HEK293 (cell line): ENCODE measurements at regions not wholly inside any gene's neighbourhood (a gene's known extent, or its start where the extent isn't known, plus 50 kb on each side); places are given as distances from the start of the nearest gene placed in this dataset.

Experiments used
- HOXA7 ChIP-seq: sonication (generic); formaldehyde crosslinking; IDR thresholded peaks from 2 replicates; pipeline ENCODE4 v1.8.1; 2022; ENCODE audit warnings: missing genetic modification reagents, borderline replicate concordance
- KLF10 ChIP-seq: fragments of 450-650 bp; IDR thresholded peaks from 2 replicates; pipeline ENCODE4 v1.5.1; 2018; ENCODE audit warnings: missing biosample characterization, mild to moderate bottlenecking, missing genetic modification characterization
- KLF16 ChIP-seq: fragments of 450-650 bp; formaldehyde crosslinking; IDR thresholded peaks from 2 replicates; pipeline ENCODE4 v1.5.1; 2017; ENCODE audit warnings: missing biosample characterization, missing genetic modification characterization
- TCF7L2 ChIP-seq: IDR thresholded peaks from 2 replicates; pipeline ENCODE4 v1.6.1; 2011; ENCODE audit warnings: low read depth, mild to moderate bottlenecking, inconsistent platforms, low read length, moderate library complexity, borderline replicate concordance
- YY1 ChIP-seq: fragments of 450-650 bp; formaldehyde crosslinking; IDR thresholded peaks from 2 replicates; pipeline ENCODE4 v1.5.1; 2018; ENCODE audit warnings: missing biosample characterization, missing genetic modification characterization
- ZFHX2 ChIP-seq: fragments of 450-650 bp; formaldehyde crosslinking; conservative IDR thresholded peaks from 2 replicates; pipeline ENCODE4 v1.5.1; 2016; ENCODE audit warnings: missing biosample characterization, missing genetic modification characterization
- ZNF16 ChIP-seq: fragments of 450-650 bp; formaldehyde crosslinking; IDR thresholded peaks from 2 replicates; pipeline ENCODE4 v1.5.1; 2016; ENCODE audit warnings: low read depth, missing biosample characterization, missing genetic modification characterization
- ZNF184 ChIP-seq: fragments of 450-650 bp; IDR thresholded peaks from 2 replicates; pipeline ENCODE4 v1.5.1; 2018; ENCODE audit warnings: missing biosample characterization, mild to moderate bottlenecking, missing genetic modification characterization
- ZNF350 ChIP-seq: fragments of 450-650 bp; formaldehyde crosslinking; IDR thresholded peaks from 2 replicates; pipeline ENCODE4 v1.5.0; 2017; ENCODE audit warnings: missing biosample characterization, mild to moderate bottlenecking, missing genetic modification characterization
- TF ChIP-seq, protein P1 (sequence below): fragments of 450-650 bp; IDR thresholded peaks from 2 replicates; pipeline ENCODE4 v1.5.1; 2018; ENCODE audit warnings: missing biosample characterization, mild to moderate bottlenecking, missing genetic modification characterization
- TF ChIP-seq, protein P2 (sequence below): fragments of 450-650 bp; formaldehyde crosslinking; IDR thresholded peaks from 2 replicates; pipeline ENCODE4 v1.5.1; 2016; ENCODE audit warnings: missing biosample characterization, missing genetic modification characterization
- TF ChIP-seq, protein P3 (sequence below): fragments of 450-650 bp; formaldehyde crosslinking; IDR thresholded peaks from 2 replicates; pipeline ENCODE4 v1.5.1; 2016; ENCODE audit warnings: missing biosample characterization, missing genetic modification characterization
- TF ChIP-seq, protein P4 (sequence below): fragments of 450-650 bp; formaldehyde crosslinking; IDR thresholded peaks from 2 replicates; pipeline ENCODE4 v1.5.1; 2017; ENCODE audit warnings: missing biosample characterization, missing genetic modification characterization
- TF ChIP-seq, protein P5 (sequence below): fragments of 450-650 bp; formaldehyde crosslinking; IDR thresholded peaks from 2 replicates; pipeline ENCODE4 v1.5.1; 2016; ENCODE audit warnings: missing biosample characterization, missing genetic modification characterization

DNA sequence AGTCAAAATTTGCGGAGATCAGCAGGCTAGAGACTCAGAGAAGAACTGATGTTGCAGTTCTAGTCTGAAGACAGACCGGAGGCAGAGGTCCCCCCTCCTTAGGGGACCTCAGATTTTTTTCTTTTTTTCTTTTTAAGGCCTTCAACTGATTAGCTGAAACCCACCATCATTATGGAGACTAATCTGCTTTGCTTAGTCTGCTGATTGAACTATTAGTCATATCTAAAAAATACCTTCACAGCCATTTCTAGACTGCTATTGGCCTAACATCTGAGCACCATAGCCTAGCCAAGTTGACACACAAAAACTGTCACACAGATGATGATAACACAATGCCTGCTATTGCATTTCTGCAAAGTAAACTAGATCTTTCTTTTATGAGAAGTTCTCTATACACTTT is 141.1 kb upstream of the TNFAIP3 start:
- TF ChIP-seq ZNF350 (tag by site-specific recombination) (no peak), ZNF16 (no peak), KLF16 (tag by site-specific recombination) (no peak), TCF7L2 (no peak), YY1 (no peak), ZFHX2 (tag by site-specific recombination) (no peak), ZNF184 (tag by site-specific recombination) (no peak), HOXA7 (CRISPR knock-in tag) (no peak), KLF10 (no peak)
- TF ChIP-seq, protein P1, sequence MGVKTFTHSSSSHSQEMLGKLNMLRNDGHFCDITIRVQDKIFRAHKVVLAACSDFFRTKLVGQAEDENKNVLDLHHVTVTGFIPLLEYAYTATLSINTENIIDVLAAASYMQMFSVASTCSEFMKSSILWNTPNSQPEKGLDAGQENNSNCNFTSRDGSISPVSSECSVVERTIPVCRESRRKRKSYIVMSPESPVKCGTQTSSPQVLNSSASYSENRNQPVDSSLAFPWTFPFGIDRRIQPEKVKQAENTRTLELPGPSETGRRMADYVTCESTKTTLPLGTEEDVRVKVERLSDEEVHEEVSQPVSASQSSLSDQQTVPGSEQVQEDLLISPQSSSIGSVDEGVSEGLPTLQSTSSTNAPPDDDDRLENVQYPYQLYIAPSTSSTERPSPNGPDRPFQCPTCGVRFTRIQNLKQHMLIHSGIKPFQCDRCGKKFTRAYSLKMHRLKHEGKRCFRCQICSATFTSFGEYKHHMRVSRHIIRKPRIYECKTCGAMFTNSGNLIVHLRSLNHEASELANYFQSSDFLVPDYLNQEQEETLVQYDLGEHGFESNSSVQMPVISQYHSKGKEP (tag by site-specific recombination): no peak
- TF ChIP-seq, protein P2, sequence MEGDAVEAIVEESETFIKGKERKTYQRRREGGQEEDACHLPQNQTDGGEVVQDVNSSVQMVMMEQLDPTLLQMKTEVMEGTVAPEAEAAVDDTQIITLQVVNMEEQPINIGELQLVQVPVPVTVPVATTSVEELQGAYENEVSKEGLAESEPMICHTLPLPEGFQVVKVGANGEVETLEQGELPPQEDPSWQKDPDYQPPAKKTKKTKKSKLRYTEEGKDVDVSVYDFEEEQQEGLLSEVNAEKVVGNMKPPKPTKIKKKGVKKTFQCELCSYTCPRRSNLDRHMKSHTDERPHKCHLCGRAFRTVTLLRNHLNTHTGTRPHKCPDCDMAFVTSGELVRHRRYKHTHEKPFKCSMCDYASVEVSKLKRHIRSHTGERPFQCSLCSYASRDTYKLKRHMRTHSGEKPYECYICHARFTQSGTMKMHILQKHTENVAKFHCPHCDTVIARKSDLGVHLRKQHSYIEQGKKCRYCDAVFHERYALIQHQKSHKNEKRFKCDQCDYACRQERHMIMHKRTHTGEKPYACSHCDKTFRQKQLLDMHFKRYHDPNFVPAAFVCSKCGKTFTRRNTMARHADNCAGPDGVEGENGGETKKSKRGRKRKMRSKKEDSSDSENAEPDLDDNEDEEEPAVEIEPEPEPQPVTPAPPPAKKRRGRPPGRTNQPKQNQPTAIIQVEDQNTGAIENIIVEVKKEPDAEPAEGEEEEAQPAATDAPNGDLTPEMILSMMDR: no peak
- TF ChIP-seq, protein P3, sequence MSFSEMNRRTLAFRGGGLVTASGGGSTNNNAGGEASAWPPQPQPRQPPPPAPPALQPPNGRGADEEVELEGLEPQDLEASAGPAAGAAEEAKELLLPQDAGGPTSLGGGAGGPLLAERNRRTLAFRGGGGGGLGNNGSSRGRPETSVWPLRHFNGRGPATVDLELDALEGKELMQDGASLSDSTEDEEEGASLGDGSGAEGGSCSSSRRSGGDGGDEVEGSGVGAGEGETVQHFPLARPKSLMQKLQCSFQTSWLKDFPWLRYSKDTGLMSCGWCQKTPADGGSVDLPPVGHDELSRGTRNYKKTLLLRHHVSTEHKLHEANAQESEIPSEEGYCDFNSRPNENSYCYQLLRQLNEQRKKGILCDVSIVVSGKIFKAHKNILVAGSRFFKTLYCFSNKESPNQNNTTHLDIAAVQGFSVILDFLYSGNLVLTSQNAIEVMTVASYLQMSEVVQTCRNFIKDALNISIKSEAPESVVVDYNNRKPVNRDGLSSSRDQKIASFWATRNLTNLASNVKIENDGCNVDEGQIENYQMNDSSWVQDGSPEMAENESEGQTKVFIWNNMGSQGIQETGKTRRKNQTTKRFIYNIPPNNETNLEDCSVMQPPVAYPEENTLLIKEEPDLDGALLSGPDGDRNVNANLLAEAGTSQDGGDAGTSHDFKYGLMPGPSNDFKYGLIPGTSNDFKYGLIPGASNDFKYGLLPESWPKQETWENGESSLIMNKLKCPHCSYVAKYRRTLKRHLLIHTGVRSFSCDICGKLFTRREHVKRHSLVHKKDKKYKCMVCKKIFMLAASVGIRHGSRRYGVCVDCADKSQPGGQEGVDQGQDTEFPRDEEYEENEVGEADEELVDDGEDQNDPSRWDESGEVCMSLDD: no peak
- TF ChIP-seq, protein P4, sequence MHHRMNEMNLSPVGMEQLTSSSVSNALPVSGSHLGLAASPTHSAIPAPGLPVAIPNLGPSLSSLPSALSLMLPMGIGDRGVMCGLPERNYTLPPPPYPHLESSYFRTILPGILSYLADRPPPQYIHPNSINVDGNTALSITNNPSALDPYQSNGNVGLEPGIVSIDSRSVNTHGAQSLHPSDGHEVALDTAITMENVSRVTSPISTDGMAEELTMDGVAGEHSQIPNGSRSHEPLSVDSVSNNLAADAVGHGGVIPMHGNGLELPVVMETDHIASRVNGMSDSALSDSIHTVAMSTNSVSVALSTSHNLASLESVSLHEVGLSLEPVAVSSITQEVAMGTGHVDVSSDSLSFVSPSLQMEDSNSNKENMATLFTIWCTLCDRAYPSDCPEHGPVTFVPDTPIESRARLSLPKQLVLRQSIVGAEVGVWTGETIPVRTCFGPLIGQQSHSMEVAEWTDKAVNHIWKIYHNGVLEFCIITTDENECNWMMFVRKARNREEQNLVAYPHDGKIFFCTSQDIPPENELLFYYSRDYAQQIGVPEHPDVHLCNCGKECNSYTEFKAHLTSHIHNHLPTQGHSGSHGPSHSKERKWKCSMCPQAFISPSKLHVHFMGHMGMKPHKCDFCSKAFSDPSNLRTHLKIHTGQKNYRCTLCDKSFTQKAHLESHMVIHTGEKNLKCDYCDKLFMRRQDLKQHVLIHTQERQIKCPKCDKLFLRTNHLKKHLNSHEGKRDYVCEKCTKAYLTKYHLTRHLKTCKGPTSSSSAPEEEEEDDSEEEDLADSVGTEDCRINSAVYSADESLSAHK: no peak
- TF ChIP-seq, protein P5, sequence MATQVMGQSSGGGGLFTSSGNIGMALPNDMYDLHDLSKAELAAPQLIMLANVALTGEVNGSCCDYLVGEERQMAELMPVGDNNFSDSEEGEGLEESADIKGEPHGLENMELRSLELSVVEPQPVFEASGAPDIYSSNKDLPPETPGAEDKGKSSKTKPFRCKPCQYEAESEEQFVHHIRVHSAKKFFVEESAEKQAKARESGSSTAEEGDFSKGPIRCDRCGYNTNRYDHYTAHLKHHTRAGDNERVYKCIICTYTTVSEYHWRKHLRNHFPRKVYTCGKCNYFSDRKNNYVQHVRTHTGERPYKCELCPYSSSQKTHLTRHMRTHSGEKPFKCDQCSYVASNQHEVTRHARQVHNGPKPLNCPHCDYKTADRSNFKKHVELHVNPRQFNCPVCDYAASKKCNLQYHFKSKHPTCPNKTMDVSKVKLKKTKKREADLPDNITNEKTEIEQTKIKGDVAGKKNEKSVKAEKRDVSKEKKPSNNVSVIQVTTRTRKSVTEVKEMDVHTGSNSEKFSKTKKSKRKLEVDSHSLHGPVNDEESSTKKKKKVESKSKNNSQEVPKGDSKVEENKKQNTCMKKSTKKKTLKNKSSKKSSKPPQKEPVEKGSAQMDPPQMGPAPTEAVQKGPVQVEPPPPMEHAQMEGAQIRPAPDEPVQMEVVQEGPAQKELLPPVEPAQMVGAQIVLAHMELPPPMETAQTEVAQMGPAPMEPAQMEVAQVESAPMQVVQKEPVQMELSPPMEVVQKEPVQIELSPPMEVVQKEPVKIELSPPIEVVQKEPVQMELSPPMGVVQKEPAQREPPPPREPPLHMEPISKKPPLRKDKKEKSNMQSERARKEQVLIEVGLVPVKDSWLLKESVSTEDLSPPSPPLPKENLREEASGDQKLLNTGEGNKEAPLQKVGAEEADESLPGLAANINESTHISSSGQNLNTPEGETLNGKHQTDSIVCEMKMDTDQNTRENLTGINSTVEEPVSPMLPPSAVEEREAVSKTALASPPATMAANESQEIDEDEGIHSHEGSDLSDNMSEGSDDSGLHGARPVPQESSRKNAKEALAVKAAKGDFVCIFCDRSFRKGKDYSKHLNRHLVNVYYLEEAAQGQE (tag by site-specific recombination): no peak
